DOHH2 (cell line): ENCODE measurements at regions not wholly inside any gene's neighbourhood (a gene's known extent, or its start where the extent isn't known, plus 50 kb on each side); places are given as distances from the start of the nearest gene placed in this dataset.

Experiments
- EZH2phosphoT487 ChIP-seq: fragments of 200-600 bp; sonication (generic); IDR thresholded peaks from 2 replicates; pipeline ENCODE4 v1.6.1; 2017; ENCODE audit warnings: borderline replicate concordance, mild to moderate bottlenecking, antibody characterized with exemption, low read length, moderate library complexity, mixed read lengths
- TF ChIP-seq, protein P1 (sequence below): fragments of 200-600 bp; sonication (generic); IDR thresholded peaks from one replicate; pipeline ENCODE4 v1.5.1; 2014; ENCODE audit warnings: antibody characterized with exemption, mild to moderate bottlenecking, low read depth, low read length; ENCODE audit not compliant: poor library complexity, severe bottlenecking

- TF ChIP-seq, protein P1, sequence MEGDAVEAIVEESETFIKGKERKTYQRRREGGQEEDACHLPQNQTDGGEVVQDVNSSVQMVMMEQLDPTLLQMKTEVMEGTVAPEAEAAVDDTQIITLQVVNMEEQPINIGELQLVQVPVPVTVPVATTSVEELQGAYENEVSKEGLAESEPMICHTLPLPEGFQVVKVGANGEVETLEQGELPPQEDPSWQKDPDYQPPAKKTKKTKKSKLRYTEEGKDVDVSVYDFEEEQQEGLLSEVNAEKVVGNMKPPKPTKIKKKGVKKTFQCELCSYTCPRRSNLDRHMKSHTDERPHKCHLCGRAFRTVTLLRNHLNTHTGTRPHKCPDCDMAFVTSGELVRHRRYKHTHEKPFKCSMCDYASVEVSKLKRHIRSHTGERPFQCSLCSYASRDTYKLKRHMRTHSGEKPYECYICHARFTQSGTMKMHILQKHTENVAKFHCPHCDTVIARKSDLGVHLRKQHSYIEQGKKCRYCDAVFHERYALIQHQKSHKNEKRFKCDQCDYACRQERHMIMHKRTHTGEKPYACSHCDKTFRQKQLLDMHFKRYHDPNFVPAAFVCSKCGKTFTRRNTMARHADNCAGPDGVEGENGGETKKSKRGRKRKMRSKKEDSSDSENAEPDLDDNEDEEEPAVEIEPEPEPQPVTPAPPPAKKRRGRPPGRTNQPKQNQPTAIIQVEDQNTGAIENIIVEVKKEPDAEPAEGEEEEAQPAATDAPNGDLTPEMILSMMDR: no peak
- TF ChIP-seq EZH2phosphoT487: no peak
Measured at GRCh38 chr1:163706915-163707314, 385.2 kb downstream of the NUF2 start.
